ENCODE measurements at regions not wholly inside any gene's neighbourhood (a gene's known extent, or its start where the extent isn't known, plus 50 kb on each side); places are given as distances from the start of the nearest gene placed in this dataset.

GRCh38 chr18:60200558-60200957 is 172.0 kb downstream of the MC4R start:
- TF ChIP-seq CTCF (conservative IDR thresholded peaks at IDR 0.05; ENCODE audit: low read depth, low read length): no peak
- TF ChIP-seq EZH2phosphoT487 (IDR thresholded peaks at IDR 0.05; ENCODE audit: borderline replicate concordance, low read length): no peak
